DND-41 (cell line): ENCODE measurements at regions not wholly inside any gene's neighbourhood (a gene's known extent, or its start where the extent isn't known, plus 50 kb on each side); places are given as distances from the start of the nearest gene placed in this dataset.

Experiments
- EZH2 ChIP-seq: IDR thresholded peaks from 3 replicates; pipeline ENCODE4 v1.6.1; 2012; ENCODE audit warnings: borderline replicate concordance, low read depth, mild to moderate bottlenecking, moderate library complexity, low read length, inconsistent platforms; ENCODE audit not compliant: severe bottlenecking
- TF ChIP-seq, protein P1 (sequence below): IDR thresholded peaks from 2 replicates; pipeline ENCODE4 v1.5.1; 2012; ENCODE audit warnings: borderline replicate concordance, low read length, moderate library complexity, mild to moderate bottlenecking; ENCODE audit not compliant: poor library complexity, severe bottlenecking; ENCODE audit errors: extremely low read depth

GRCh38 chr14:22505309-22505696 is 83.7 kb downstream of the DAD1 start:
- TF ChIP-seq, protein P1, sequence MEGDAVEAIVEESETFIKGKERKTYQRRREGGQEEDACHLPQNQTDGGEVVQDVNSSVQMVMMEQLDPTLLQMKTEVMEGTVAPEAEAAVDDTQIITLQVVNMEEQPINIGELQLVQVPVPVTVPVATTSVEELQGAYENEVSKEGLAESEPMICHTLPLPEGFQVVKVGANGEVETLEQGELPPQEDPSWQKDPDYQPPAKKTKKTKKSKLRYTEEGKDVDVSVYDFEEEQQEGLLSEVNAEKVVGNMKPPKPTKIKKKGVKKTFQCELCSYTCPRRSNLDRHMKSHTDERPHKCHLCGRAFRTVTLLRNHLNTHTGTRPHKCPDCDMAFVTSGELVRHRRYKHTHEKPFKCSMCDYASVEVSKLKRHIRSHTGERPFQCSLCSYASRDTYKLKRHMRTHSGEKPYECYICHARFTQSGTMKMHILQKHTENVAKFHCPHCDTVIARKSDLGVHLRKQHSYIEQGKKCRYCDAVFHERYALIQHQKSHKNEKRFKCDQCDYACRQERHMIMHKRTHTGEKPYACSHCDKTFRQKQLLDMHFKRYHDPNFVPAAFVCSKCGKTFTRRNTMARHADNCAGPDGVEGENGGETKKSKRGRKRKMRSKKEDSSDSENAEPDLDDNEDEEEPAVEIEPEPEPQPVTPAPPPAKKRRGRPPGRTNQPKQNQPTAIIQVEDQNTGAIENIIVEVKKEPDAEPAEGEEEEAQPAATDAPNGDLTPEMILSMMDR: no peak
- TF ChIP-seq EZH2: no peak
